Activated CD8-positive, alpha-beta T cell treated with anti-CD3 and anti-CD28 coated beads for 36 hours (primary cell): ENCODE measurements at regions not wholly inside any gene's neighbourhood (a gene's known extent, or its start where the extent isn't known, plus 50 kb on each side); places are given as distances from the start of the nearest gene placed in this dataset.

ENCODE experiments used
- ATAC-seq: fragments of 200-7000 bp; cut with Tn5 transposase; one replicate; pipeline ENCODE4 v1.10.0; 2021; ENCODE audit warnings: mild to moderate bottlenecking, moderate library complexity
- CTCF ChIA-PET: fragments of 350-600 bp; sonication (Branson Sonifier 250); formaldehyde crosslinking; loops from one replicate; lab custom pipeline; 2021; ENCODE audit warnings: antibody characterized with exemption; lab: Charles Lee
- POLR2A ChIA-PET: fragments of 350-600 bp; sonication (Branson Sonifier 250); formaldehyde crosslinking; loops from one replicate; lab custom pipeline; 2021; ENCODE audit warnings: antibody characterized with exemption; lab: Charles Lee
- DNase-seq: peaks from one replicate; pipeline ENCODE4 v3.0.0-alpha.2; 2020
- H3K27ac Mint-ChIP-seq: one replicate; pipeline ENCODE4 v1.8.0; 2021; ENCODE audit warnings: mild to moderate bottlenecking, mixed read lengths
- H3K27me3 Mint-ChIP-seq: one replicate; pipeline ENCODE4 v1.8.0; 2021; ENCODE audit warnings: mixed read lengths
- H3K36me3 Mint-ChIP-seq: one replicate; pipeline ENCODE4 v1.8.0; 2021; ENCODE audit warnings: low read depth, mixed read lengths
- H3K4me1 Mint-ChIP-seq: one replicate; pipeline ENCODE4 v1.8.0; 2021; ENCODE audit warnings: low read depth, mixed read lengths
- H3K4me3 Mint-ChIP-seq: one replicate; pipeline ENCODE4 v1.8.0; 2021; ENCODE audit warnings: mild to moderate bottlenecking, moderate library complexity, mixed read lengths
- H3K9me3 Mint-ChIP-seq: one replicate; pipeline ENCODE4 v1.8.0; 2021; ENCODE audit warnings: mixed read lengths
- CTCF ChIP-seq: fragments of 200-600 bp; IDR thresholded peaks from one replicate; pipeline ENCODE4 v1.8.0; 2022; ENCODE audit warnings: antibody characterized with exemption, mild to moderate bottlenecking
- intact Hi-C: fragments of 100-400 bp; cut with micrococcal nuclease; formaldehyde crosslinking; loops from one replicate; pipeline ENCODE4 v1.10.0; 2022

GRCh38 chr16:63744077-63744874 lies 1377.6 kb downstream of the CDH11 start:
- Mint-ChIP-seq H3K9me3 (peaks cover 24% of the 10 kb centered on the region), H3K27me3 (no peaks in the 10 kb centered on the region), H3K4me1 (no peaks in the 10 kb centered on the region), H3K36me3 (no peaks in the 10 kb centered on the region), H3K4me3 (no peak overlapping the region), H3K27ac (no peak overlapping the region)
- POLR2A ChIA-PET, result no interaction called here
- no peak for TF ChIP-seq CTCF
- CTCF ChIA-PET, result no interaction called here
- DNase-seq (no peak), ATAC-seq (no peak)
- intact Hi-C loops, result no loop called here

- Mint-ChIP-seq H3K9me3 (peaks cover 18% of the 10 kb centered on the region), H3K27ac (no peak overlapping the region), H3K27me3 (no peaks in the 10 kb centered on the region), H3K36me3 (no peaks in the 10 kb centered on the region), H3K4me1 (no peaks in the 10 kb centered on the region), H3K4me3 (no peak overlapping the region)
- no peak for TF ChIP-seq CTCF
- CTCF ChIA-PET, result no interaction called here
- intact Hi-C loops, result no loop called here
- no peak for ATAC-seq
- POLR2A ChIA-PET, result no interaction called here
- no peak for DNase-seq
Measured at GRCh38 chr16:63742150-63742549, 1379.7 kb downstream of the CDH11 start.

- H3K4me1 Mint-ChIP-seq, result no peaks in the 10 kb centered on the region
Measured at GRCh38 chr16:63737633-63738032, 1384.2 kb downstream of the CDH11 start.

GRCh38 chr16:63735456-63735855 lies 1386.4 kb downstream of the CDH11 start:
- no peak for TF ChIP-seq CTCF
- ChIA-PET POLR2A (no interaction called here), CTCF (no interaction called here)
- Mint-ChIP-seq H3K27me3 (no peaks in the 10 kb centered on the region), H3K27ac (no peak overlapping the region), H3K4me3 (no peak overlapping the region), H3K9me3 (peaks cover 9% of the 10 kb centered on the region), H3K36me3 (no peaks in the 10 kb centered on the region), H3K4me1 (no peaks in the 10 kb centered on the region)
- ATAC-seq (no peak), DNase-seq (no peak)
- intact Hi-C loops, result no loop called here

More at GRCh38 chr16:63737633-63738032, 1384.2 kb downstream of the CDH11 start:
- Mint-ChIP-seq H3K9me3 (peaks cover 8% of the 10 kb centered on the region), H3K27ac (no peak overlapping the region), H3K36me3 (no peaks in the 10 kb centered on the region), H3K4me3 (no peak overlapping the region), H3K27me3 (no peaks in the 10 kb centered on the region)
- no peak for TF ChIP-seq CTCF
- intact Hi-C loops, result no loop called here
- DNase-seq (no peak), ATAC-seq (no peak)
- CTCF ChIA-PET, result no interaction called here
- POLR2A ChIA-PET, result no interaction called here

GRCh38 chr16:63720848-63721247 lies 1401.0 kb downstream of the CDH11 start:
- DNase-seq (no peak), ATAC-seq (no peak)
- H3K27me3 Mint-ChIP-seq, result no peaks in the 10 kb centered on the region
- no peak overlapping the region for H3K27ac Mint-ChIP-seq
- ChIA-PET CTCF (no interaction called here), POLR2A (no interaction called here)
- intact Hi-C loops, result no loop called here
- peaks cover 11% of the 10 kb centered on the region for H3K9me3 Mint-ChIP-seq
- no peaks in the 10 kb centered on the region for H3K36me3 Mint-ChIP-seq
- TF ChIP-seq CTCF, result no peak
- H3K4me3 Mint-ChIP-seq, result no peak overlapping the region
- H3K4me1 Mint-ChIP-seq, result no peaks in the 10 kb centered on the region
